K562 (cell line): ENCODE measurements at regions not wholly inside any gene's neighbourhood (a gene's known extent, or its start where the extent isn't known, plus 50 kb on each side); places are given as distances from the start of the nearest gene placed in this dataset.

Experiments used
- ATAC-seq: fragments of 200-7000 bp; cut with Tn5 transposase; 3 replicates; pipeline ENCODE4 v1.9.1; 2020; ENCODE audit warnings: moderate library complexity
- BruUV-seq: library from RNA; stranded (reverse); fragments of 400-500 nt; replicated peaks from 2 replicates; lab custom pipeline; 2021; lab: Mats Ljungman, UMichigan
- CTCF ChIA-PET: fragments of 300-600 bp; formaldehyde crosslinking; extraction: SDS; loops from one replicate; lab custom pipeline; 2021; ENCODE audit warnings: low intra/inter-chr PET ratio; lab: Yijun Ruan, JAX
- POLR2A ChIA-PET: fragments of 300-600, 350-650 bp; sonication (Branson Sonifier 250); formaldehyde crosslinking; extraction: SDS; loops from one replicate; lab custom pipeline; 2021; ENCODE audit warnings: antibody characterized with exemption, inconsistent platforms; lab: Yijun Ruan, JAX
- DNase-seq, 4 experiments: peaks; one replicate each; pipeline versions ENCODE4 v3.0.0 to v3.0.0-alpha.2; 2011 to 2018; ENCODE audit warnings: low spot score in 3 of 4, mixed read lengths in 3 of 4; ENCODE audit errors: extremely low read depth in 1 of 4
- FAIRE-seq: peaks from 2 replicates; lab custom pipeline; 2011; peaks lifted over from hg19 to GRCh38; lab: Jason Lieb, UNC
- H2AFZ ChIP-seq: 2 replicates; pipeline ENCODE4 v1.6.0; 2011; ENCODE audit warnings: low read depth, low read length, control low read depth, inconsistent platforms
- H3K27ac ChIP-seq: fragments of 200-600 bp; 3 replicates; pipeline ENCODE4 v1.8.0; 2011; ENCODE audit warnings: low read depth, mild to moderate bottlenecking, control low read depth, inconsistent platforms, low read length, moderate library complexity, mixed read lengths; ENCODE audit errors: extremely low read depth
- H3K27me3 ChIP-seq, 2 experiments: fragments of 300-600 bp in 1 of 2; 2 replicates in 1 of 2; 3 replicates in 1 of 2; pipeline versions ENCODE4 v1.6.0 to v1.8.0; 2011; ENCODE audit warnings: inconsistent platforms in 2 of 2, low read length in 2 of 2, mild to moderate bottlenecking in 1 of 2, mixed read lengths in 1 of 2, moderate library complexity in 1 of 2; ENCODE audit not compliant: control insufficient read depth in 2 of 2, insufficient read depth in 2 of 2
- H3K36me3 ChIP-seq: fragments of 300-600 bp; 3 replicates; pipeline ENCODE4 v1.8.0; 2011; ENCODE audit warnings: mild to moderate bottlenecking, low read length, inconsistent platforms; ENCODE audit not compliant: control insufficient read depth, insufficient read depth
- H3K4me1 ChIP-seq, 2 experiments: fragments of 200-600 bp in 1 of 2; replicated peaks in 1 of 2; 2 replicates in 1 of 2; 3 replicates in 1 of 2; pipeline versions ENCODE4 v1.5.1 to v1.8.0; 2011; ENCODE audit warnings: inconsistent platforms in 2 of 2, low read length in 2 of 2, mild to moderate bottlenecking in 1 of 2, mixed read lengths in 1 of 2, moderate library complexity in 1 of 2; ENCODE audit not compliant: control insufficient read depth in 2 of 2, insufficient read depth in 2 of 2
- H3K4me2 ChIP-seq: 2 replicates; pipeline ENCODE4 v1.6.1; 2011; ENCODE audit warnings: low read length, control low read depth, inconsistent platforms, mixed read lengths; ENCODE audit not compliant: insufficient read depth
- H3K4me3 ChIP-seq: fragments of 200-600 bp; sonication (generic), shearing (Covaris generic); 2 replicates; pipeline ENCODE4 v1.5.1; 2016; ENCODE audit warnings: control low read depth, inconsistent platforms
- H3K79me2 ChIP-seq: fragments of 200-600 bp; 3 replicates; pipeline ENCODE4 v1.8.0; 2011; ENCODE audit warnings: low read length, inconsistent platforms; ENCODE audit not compliant: control insufficient read depth, insufficient read depth
- H3K9ac ChIP-seq, 2 experiments: 2 replicates each; pipeline versions ENCODE4 v1.6.0 to v1.6.1; 2011; ENCODE audit warnings: low read depth in 2 of 2, low read length in 2 of 2, control low read depth in 1 of 2, inconsistent platforms in 1 of 2, mild to moderate bottlenecking in 1 of 2, mixed read lengths in 1 of 2; ENCODE audit not compliant: insufficient read depth in 1 of 2
- H3K9me1 ChIP-seq: one replicate; pipeline ENCODE4 v1.6.0; 2011; ENCODE audit warnings: inconsistent platforms, mild to moderate bottlenecking, low read length, moderate library complexity; ENCODE audit not compliant: control insufficient read depth, insufficient read depth
- H3K9me3 ChIP-seq: replicated peaks from 2 replicates; pipeline ENCODE4 v1.5.1; 2011; ENCODE audit warnings: low read depth, low read length, inconsistent platforms; ENCODE audit not compliant: control insufficient read depth, insufficient read depth
- H4K20me1 ChIP-seq: replicated peaks from 2 replicates; pipeline ENCODE4 v1.6.1; 2011; ENCODE audit warnings: low read length, inconsistent platforms, mixed read lengths; ENCODE audit not compliant: control insufficient read depth, insufficient read depth
- FOXJ2 ChIP-seq: fragments of 200-800 bp; sonication (Bioruptor generic); IDR thresholded peaks from 2 replicates; pipeline ENCODE4 v1.6.1; 2016; ENCODE audit warnings: missing genetic modification characterization, missing compliant biosample characterization
- GMEB1 ChIP-seq: fragments of 250-450 bp; sonication (Bioruptor Pico); IDR thresholded peaks from 2 replicates; pipeline ENCODE4 v1.4.0; 2020; ENCODE audit warnings: mild to moderate bottlenecking
- KDM4B ChIP-seq, 2 experiments: fragments of 450-650 bp in 1 of 2; sonication (generic) in 1 of 2; IDR thresholded peaks; 2 replicates each; pipeline ENCODE4 v1.6.1; 2016 to 2017; ENCODE audit warnings: borderline replicate concordance in 2 of 2, antibody characterized with exemption in 1 of 2, low read depth in 1 of 2, mild to moderate bottlenecking in 1 of 2
- NELFE ChIP-seq: IDR thresholded peaks from 2 replicates; pipeline ENCODE4 v1.6.1; 2011; ENCODE audit warnings: mild to moderate bottlenecking; ENCODE audit not compliant: insufficient read depth, insufficient read length
- ZKSCAN1 ChIP-seq: fragments of 150-350 bp; IDR thresholded peaks from 2 replicates; pipeline ENCODE4 v1.6.1; 2016; ENCODE audit warnings: low read depth, low read length
- ZNF644 ChIP-seq: fragments of 200-800 bp; sonication (Bioruptor generic); IDR thresholded peaks from 2 replicates; pipeline ENCODE4 v1.6.1; 2016; ENCODE audit warnings: low read depth, missing genetic modification characterization, missing compliant biosample characterization
- WGBS: fragments of 100-300 bp; shearing (Covaris generic); methylation state at CpG from one replicate; pipeline ENCODE4 v1.1.6; 2016; ENCODE audit warnings: low coverage, mixed read lengths; ENCODE audit not compliant: insufficient coverage; ENCODE audit errors: missing lambda C conversion rate; 5-methylcytosine and 5-hydroxymethylcytosine counted together
- in situ Hi-C: fragments of 300-500 bp; cut with MboI; formaldehyde crosslinking; loops from 4 replicates; pipeline ENCODE4 v1.15.0; 2018; ENCODE audit warnings: inconsistent platforms, mixed read lengths
- intact Hi-C: fragments of 100-400 bp; cut with micrococcal nuclease; formaldehyde crosslinking; loops from 2 replicates; pipeline ENCODE4 v1.14.2; 2022
- TF ChIP-seq, protein P1 (sequence below), 2 experiments: fragments of 200-800 bp in 1 of 2; sonication (Bioruptor generic) in 1 of 2; sonication (generic) in 1 of 2; formaldehyde crosslinking in 1 of 2; IDR thresholded peaks in 1 of 2; conservative IDR thresholded peaks in 1 of 2; 2 replicates each; pipeline versions ENCODE4 v1.5.0 to v1.6.1; 2016 to 2020; ENCODE audit warnings: missing compliant biosample characterization in 1 of 2, missing genetic modification characterization in 1 of 2, missing genetic modification reagents in 1 of 2

GRCh38 chr5:12313602-12314001 lies 409.4 kb upstream of the CTNND2 start (continued):
- no peak for TF ChIP-seq FOXJ2 (tag)

GRCh38 chr5:12312343-12312742 lies 408.1 kb upstream of the CTNND2 start:
- H3K27ac ChIP-seq, result no peak overlapping the region
- WGBS, result 1% methylated on average over 5 of the region's 5 CpGs
- no peaks in the 10 kb centered on the region for H3K36me3 ChIP-seq
- ATAC-seq, result no peak
- no peaks in the 10 kb centered on the region for H3K79me2 ChIP-seq
- H3K9ac ChIP-seq, result no peak overlapping the region
- no peaks in the 10 kb centered on the region for H3K4me1 ChIP-seq
- no peak for FAIRE-seq
- H3K9me1 ChIP-seq, result no peaks in the 10 kb centered on the region
- no TSS peak for BruUV-seq
- H3K4me3 ChIP-seq, result no peak overlapping the region
- no peak for TF ChIP-seq ZNF644 (tag)
- TF ChIP-seq, all 486 proteins: peak for 0
- no peak for DNase-seq
- ChIA-PET POLR2A (no interaction called here), CTCF (no interaction called here)
- Histone ChIP-seq H3K27me3 (no peaks in the 10 kb centered on the region), H3K9me3 (no peaks in the 10 kb centered on the region; the same call in 1 of the 2 replicates), H4K20me1 (no peaks in the 10 kb centered on the region), H3K4me2 (no peak overlapping the region), H2AFZ (no peak overlapping the region)
- intact Hi-C loops, result no loop called here
- in situ Hi-C loops, result no loop called here

DNA sequence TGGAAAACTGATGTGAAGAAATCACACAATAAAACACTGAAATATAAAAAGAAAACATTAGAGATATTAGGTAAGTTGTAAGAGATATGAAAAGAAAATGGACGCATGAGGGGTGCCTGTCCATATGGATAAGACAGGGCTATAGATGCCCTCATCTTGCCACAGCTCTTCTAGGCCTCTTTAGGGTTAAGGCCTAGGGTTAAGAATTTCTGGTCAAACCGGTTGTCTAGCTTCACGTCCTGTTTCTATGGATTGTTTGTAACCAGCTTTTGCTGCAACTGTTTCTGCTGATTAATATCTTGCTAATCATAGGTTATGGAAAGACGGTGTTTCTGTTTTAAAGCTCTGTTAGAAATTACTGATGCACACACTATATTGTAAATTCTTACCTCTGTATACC lies 389.9 kb upstream of the CTNND2 start:
- no peaks in the 10 kb centered on the region for H3K4me1 ChIP-seq
- no peak for ATAC-seq
- no peak for FAIRE-seq
- TF ChIP-seq KDM4B (IDR thresholded peaks at IDR 0.05; ENCODE audit: borderline replicate concordance in 2 of 2, low read depth in 1 of 2) (no peak), GMEB1 (CRISPR knock-in tag) (no peak), ZKSCAN1 (no peak), NELFE (no peak)
- TF ChIP-seq, protein P1, sequence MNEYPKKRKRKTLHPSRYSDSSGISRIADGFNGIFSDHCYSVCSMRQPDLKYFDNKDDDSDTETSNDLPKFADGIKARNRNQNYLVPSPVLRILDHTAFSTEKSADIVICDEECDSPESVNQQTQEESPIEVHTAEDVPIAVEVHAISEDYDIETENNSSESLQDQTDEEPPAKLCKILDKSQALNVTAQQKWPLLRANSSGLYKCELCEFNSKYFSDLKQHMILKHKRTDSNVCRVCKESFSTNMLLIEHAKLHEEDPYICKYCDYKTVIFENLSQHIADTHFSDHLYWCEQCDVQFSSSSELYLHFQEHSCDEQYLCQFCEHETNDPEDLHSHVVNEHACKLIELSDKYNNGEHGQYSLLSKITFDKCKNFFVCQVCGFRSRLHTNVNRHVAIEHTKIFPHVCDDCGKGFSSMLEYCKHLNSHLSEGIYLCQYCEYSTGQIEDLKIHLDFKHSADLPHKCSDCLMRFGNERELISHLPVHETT (CRISPR knock-in tag; conservative IDR thresholded peaks at IDR 0.05 in 1 of 2, IDR thresholded peaks at IDR 0.05 in 1 of 2), result no peak

More for the DNA sequence above, 389.9 kb upstream of the CTNND2 start:
- H3K9ac ChIP-seq, result no peak overlapping the region
- POLR2A ChIA-PET, result no interaction called here
- H3K27me3 ChIP-seq, result no peaks in the 10 kb centered on the region
- no TSS peak for BruUV-seq
- no peak overlapping the region for H2AFZ ChIP-seq
- H3K9me1 ChIP-seq, result no peaks in the 10 kb centered on the region
- H4K20me1 ChIP-seq, result no peaks in the 10 kb centered on the region
- H3K9me3 ChIP-seq, result no peaks in the 10 kb centered on the region
- intact Hi-C loops (no loop called here), in situ Hi-C loops (no loop called here)
- WGBS, result 2% methylated on average over 4 of the region's 4 CpGs
- CTCF ChIA-PET, result no interaction called here
- H3K79me2 ChIP-seq, result no peaks in the 10 kb centered on the region
- H3K4me3 ChIP-seq, result no peak overlapping the region
- no peak for DNase-seq
- no peaks in the 10 kb centered on the region for H3K36me3 ChIP-seq
- H3K4me2 ChIP-seq, result no peak overlapping the region
- H3K27ac ChIP-seq, result no peak overlapping the region
